K562 (cell line): ENCODE measurements at regions not wholly inside any gene's neighbourhood (a gene's known extent, or its start where the extent isn't known, plus 50 kb on each side); places are given as distances from the start of the nearest gene placed in this dataset.

Experiments
- PTTG1 ChIP-seq: fragments of 450-650 bp; IDR thresholded peaks from 2 replicates; pipeline ENCODE4 v1.6.1; 2016; ENCODE audit warnings: low read depth, mild to moderate bottlenecking, missing genetic modification characterization, missing compliant biosample characterization
- RBM34 ChIP-seq: fragments of 200-400 bp; formaldehyde crosslinking; IDR thresholded peaks from 2 replicates; pipeline ENCODE4 v1.6.1; 2018; ENCODE audit warnings: low read length, borderline replicate concordance; ENCODE audit not compliant: insufficient read depth
- ZC3H11A ChIP-seq: IDR thresholded peaks from 2 replicates; pipeline ENCODE4 v1.6.1; 2012; ENCODE audit warnings: low read depth, low read length, improper control_type of control experiment
- TF ChIP-seq, protein P1 (sequence below): sonication (generic); formaldehyde crosslinking; IDR thresholded peaks from 2 replicates; pipeline ENCODE4 v1.8.1; 2023; ENCODE audit warnings: missing genetic modification reagents, mild to moderate bottlenecking, borderline replicate concordance
- TF ChIP-seq, protein P2 (sequence below): fragments of 450-650 bp; IDR thresholded peaks from 2 replicates; pipeline ENCODE4 v1.6.1; 2016; ENCODE audit warnings: mild to moderate bottlenecking, moderate library complexity

DNA sequence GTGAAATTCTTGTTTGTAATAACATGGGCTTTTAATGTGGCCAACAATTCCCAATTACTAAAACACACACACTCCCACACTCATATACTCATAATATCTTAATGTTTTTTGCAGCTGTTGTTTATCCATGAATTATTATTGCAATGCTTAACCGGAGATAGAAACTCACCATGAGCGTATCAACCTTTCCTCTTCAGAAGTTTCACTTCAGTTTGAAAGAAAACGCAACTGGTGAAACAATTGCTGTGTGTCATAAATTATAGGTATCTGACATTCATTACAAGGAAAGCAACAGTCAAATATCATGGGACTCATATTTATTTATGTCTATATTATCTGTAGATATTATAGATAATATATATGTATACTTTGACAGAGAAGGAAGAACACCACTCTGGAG is 104.1 kb downstream of the HDGFL1 start (continued):
- TF ChIP-seq, protein P1, sequence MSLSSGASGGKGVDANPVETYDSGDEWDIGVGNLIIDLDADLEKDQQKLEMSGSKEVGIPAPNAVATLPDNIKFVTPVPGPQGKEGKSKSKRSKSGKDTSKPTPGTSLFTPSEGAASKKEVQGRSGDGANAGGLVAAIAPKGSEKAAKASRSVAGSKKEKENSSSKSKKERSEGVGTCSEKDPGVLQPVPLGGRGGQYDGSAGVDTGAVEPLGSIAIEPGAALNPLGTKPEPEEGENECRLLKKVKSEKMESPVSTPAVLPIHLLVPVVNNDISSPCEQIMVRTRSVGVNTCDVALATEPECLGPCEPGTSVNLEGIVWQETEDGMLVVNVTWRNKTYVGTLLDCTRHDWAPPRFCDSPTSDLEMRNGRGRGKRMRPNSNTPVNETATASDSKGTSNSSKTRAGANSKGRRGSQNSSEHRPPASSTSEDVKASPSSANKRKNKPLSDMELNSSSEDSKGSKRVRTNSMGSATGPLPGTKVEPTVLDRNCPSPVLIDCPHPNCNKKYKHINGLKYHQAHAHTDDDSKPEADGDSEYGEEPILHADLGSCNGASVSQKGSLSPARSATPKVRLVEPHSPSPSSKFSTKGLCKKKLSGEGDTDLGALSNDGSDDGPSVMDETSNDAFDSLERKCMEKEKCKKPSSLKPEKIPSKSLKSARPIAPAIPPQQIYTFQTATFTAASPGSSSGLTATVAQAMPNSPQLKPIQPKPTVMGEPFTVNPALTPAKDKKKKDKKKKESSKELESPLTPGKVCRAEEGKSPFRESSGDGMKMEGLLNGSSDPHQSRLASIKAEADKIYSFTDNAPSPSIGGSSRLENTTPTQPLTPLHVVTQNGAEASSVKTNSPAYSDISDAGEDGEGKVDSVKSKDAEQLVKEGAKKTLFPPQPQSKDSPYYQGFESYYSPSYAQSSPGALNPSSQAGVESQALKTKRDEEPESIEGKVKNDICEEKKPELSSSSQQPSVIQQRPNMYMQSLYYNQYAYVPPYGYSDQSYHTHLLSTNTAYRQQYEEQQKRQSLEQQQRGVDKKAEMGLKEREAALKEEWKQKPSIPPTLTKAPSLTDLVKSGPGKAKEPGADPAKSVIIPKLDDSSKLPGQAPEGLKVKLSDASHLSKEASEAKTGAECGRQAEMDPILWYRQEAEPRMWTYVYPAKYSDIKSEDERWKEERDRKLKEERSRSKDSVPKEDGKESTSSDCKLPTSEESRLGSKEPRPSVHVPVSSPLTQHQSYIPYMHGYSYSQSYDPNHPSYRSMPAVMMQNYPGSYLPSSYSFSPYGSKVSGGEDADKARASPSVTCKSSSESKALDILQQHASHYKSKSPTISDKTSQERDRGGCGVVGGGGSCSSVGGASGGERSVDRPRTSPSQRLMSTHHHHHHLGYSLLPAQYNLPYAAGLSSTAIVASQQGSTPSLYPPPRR = no peak
- TF ChIP-seq, protein P2, sequence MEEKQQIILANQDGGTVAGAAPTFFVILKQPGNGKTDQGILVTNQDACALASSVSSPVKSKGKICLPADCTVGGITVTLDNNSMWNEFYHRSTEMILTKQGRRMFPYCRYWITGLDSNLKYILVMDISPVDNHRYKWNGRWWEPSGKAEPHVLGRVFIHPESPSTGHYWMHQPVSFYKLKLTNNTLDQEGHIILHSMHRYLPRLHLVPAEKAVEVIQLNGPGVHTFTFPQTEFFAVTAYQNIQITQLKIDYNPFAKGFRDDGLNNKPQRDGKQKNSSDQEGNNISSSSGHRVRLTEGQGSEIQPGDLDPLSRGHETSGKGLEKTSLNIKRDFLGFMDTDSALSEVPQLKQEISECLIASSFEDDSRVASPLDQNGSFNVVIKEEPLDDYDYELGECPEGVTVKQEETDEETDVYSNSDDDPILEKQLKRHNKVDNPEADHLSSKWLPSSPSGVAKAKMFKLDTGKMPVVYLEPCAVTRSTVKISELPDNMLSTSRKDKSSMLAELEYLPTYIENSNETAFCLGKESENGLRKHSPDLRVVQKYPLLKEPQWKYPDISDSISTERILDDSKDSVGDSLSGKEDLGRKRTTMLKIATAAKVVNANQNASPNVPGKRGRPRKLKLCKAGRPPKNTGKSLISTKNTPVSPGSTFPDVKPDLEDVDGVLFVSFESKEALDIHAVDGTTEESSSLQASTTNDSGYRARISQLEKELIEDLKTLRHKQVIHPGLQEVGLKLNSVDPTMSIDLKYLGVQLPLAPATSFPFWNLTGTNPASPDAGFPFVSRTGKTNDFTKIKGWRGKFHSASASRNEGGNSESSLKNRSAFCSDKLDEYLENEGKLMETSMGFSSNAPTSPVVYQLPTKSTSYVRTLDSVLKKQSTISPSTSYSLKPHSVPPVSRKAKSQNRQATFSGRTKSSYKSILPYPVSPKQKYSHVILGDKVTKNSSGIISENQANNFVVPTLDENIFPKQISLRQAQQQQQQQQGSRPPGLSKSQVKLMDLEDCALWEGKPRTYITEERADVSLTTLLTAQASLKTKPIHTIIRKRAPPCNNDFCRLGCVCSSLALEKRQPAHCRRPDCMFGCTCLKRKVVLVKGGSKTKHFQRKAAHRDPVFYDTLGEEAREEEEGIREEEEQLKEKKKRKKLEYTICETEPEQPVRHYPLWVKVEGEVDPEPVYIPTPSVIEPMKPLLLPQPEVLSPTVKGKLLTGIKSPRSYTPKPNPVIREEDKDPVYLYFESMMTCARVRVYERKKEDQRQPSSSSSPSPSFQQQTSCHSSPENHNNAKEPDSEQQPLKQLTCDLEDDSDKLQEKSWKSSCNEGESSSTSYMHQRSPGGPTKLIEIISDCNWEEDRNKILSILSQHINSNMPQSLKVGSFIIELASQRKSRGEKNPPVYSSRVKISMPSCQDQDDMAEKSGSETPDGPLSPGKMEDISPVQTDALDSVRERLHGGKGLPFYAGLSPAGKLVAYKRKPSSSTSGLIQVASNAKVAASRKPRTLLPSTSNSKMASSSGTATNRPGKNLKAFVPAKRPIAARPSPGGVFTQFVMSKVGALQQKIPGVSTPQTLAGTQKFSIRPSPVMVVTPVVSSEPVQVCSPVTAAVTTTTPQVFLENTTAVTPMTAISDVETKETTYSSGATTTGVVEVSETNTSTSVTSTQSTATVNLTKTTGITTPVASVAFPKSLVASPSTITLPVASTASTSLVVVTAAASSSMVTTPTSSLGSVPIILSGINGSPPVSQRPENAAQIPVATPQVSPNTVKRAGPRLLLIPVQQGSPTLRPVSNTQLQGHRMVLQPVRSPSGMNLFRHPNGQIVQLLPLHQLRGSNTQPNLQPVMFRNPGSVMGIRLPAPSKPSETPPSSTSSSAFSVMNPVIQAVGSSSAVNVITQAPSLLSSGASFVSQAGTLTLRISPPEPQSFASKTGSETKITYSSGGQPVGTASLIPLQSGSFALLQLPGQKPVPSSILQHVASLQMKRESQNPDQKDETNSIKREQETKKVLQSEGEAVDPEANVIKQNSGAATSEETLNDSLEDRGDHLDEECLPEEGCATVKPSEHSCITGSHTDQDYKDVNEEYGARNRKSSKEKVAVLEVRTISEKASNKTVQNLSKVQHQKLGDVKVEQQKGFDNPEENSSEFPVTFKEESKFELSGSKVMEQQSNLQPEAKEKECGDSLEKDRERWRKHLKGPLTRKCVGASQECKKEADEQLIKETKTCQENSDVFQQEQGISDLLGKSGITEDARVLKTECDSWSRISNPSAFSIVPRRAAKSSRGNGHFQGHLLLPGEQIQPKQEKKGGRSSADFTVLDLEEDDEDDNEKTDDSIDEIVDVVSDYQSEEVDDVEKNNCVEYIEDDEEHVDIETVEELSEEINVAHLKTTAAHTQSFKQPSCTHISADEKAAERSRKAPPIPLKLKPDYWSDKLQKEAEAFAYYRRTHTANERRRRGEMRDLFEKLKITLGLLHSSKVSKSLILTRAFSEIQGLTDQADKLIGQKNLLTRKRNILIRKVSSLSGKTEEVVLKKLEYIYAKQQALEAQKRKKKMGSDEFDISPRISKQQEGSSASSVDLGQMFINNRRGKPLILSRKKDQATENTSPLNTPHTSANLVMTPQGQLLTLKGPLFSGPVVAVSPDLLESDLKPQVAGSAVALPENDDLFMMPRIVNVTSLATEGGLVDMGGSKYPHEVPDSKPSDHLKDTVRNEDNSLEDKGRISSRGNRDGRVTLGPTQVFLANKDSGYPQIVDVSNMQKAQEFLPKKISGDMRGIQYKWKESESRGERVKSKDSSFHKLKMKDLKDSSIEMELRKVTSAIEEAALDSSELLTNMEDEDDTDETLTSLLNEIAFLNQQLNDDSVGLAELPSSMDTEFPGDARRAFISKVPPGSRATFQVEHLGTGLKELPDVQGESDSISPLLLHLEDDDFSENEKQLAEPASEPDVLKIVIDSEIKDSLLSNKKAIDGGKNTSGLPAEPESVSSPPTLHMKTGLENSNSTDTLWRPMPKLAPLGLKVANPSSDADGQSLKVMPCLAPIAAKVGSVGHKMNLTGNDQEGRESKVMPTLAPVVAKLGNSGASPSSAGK = no peak
- TF ChIP-seq PTTG1 (tag) = no peak
- TF ChIP-seq RBM34 = no peak
- TF ChIP-seq ZC3H11A = no peak
